GM19023 (cell line): ENCODE measurements at regions not wholly inside any gene's neighbourhood (a gene's known extent, or its start where the extent isn't known, plus 50 kb on each side); places are given as distances from the start of the nearest gene placed in this dataset.
A peak's percentile ranks its signal among the peaks of the same experiment; 100 is the strongest.
"Not testable (repeated sequence)": the region's sequence is repeated elsewhere in the genome, so short reads cannot be mapped to it uniquely, and the experiment has no call there.

Experiments
- ATAC-seq: cut with Tn5 transposase; IDR thresholded peaks from one replicate; pipeline ENCODE4 v1.9.1; 2021; ENCODE audit warnings: mild to moderate bottlenecking, moderate library complexity; ENCODE audit not compliant: unreplicated experiment

DNA sequence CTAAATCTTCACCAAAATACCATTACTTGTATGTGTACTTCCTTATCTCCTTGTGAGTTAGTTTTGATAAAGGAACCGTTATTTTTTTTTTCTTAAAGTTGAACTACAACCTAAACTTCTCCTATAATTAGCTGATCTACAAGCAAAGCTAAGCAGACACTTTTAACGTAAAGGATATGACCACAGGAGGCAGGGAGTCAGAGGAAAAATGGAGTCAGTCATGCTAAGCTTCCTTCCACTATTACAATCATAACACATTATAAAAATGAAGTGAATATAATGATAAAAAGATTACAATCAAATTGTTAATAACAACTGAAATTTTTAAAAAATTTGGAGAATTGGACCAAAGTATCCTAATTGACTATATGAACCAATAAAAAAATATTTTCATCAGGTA is 892.6 kb downstream of the KCNT2 start:
- ATAC-seq: no peak

DNA sequence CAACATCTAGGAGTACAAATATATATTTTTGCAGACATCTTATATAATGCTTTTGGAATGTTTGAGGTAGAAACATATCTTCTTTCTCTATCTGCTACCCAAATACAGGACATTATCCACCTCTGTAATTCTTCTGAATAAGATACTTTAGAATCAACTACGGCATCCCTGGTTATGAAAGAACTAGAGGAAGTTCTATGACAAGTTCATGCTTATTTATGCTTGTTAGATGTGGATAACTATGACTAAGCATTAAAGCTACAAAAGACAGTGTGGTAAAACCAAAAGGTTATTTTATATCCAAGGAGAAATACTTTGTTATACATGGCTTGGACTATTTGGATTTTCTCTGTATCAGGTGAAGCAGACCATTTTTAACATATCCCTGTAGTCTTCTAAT is 894.0 kb downstream of the KCNT2 start:
- no peak for ATAC-seq

DNA sequence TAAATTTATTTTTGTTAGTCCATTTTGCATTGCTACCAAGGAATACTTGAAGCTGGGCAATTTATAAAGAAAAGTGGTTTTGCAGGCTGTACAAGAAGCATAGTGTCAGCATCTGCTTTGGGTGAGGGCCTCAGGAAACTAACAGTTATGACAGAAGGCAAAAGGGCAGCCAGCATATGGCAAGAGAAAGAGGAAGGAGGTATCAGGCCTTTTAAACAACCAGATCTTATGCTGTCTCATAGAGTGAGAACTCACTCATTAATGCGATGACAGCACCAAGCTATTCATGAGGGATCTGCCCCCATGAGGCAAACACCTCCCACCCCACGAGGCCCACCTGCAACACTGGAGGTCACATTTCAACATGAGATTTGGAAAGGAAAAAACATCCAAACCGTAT is 898.4 kb downstream of the KCNT2 start:
- no peak for ATAC-seq

DNA sequence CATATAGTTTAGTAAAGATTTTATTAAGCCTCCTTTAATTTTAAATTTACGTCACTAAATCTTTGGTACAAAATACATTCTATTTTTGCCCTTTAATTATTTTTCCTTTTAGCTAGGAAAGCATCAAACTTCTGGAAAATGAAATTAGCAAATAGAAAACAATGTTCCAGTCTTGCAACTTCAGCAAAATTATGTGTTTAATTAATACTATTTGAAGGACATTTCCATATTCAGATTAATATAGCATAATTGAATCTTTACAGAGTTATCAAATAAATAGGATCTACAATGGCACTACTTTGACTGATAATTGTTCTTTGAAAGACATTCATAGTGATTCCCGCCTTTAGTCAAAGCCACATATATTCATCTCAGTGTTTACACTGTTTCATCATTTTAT is 904.2 kb downstream of the KCNT2 start:
- ATAC-seq: no peak

DNA sequence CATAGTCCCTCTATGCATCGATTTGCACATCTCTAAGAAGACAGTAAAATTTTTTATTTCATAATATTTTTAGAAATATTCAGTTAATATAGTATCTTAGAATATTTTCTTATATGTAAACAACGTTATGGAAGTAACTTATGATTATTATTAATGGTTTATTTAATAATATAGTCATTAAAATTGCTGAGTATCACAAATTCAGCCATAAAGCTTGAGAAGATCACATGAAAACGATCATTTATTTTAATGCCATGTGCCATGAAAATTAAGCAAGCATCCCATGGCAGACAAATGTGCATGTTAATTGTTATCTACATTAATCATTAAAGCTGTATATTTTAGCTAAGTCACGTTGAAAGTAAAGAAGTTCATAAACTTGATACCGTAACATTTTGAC is 907.1 kb downstream of the KCNT2 start:
- ATAC-seq: no peak

DNA sequence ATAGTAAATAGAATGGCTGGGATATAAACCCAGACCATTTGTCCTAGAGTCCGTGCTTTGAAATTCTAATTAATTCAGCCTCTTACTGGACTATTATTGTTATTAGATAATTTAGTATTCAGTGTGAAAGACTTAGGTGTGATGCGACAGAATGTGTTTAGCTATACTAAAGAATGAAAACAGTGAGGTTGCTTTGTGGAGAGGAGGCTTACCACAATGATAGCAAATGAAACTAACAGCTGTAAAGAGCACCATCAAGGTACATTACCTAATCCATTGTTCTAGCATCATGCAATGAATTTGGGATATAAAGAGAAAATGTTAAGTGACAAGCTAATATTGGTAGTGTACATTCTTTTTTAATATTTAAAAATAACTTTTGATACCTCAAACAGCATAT is 911.1 kb downstream of the KCNT2 start:
- peak; percentile 71 for ATAC-seq

DNA sequence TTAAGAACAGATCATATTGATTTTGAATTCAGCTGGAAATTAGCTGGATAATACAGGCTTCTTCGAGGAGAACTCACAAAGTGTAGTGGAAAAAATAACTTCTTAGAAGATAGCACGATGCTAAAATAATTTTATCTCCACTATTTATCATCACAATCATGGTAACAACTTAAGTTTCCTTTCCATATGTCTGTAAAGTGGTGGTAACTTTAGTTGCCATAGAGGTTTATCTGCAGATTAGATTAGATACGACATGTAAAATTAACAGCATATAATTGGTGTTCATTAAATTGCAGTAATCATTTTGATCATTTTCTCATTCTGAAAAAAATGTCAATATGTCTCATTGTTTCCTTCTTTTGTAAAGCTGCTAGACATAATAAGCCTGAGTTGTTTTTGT is 921.5 kb downstream of the KCNT2 start:
- ATAC-seq: no peak

DNA sequence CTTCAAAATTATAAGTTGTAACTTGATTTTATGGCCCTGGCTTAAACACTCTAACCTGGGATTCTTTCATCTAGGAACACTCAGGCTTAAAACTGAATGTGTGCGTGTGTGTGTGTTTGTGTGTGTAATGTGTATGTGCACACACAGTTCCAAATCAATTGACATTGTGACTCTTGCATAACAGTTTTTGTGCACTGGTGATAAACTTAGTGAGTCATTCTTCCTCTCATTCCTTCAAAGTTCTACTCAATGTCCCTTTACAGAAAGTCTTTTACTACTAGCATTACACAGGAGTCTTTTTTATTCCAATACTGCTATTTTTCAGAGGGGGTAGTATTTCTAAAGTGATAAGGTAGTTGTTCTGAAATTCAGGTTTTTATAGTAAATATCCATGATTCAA is 943.6 kb downstream of the KCNT2 start:
- no peak for ATAC-seq

DNA sequence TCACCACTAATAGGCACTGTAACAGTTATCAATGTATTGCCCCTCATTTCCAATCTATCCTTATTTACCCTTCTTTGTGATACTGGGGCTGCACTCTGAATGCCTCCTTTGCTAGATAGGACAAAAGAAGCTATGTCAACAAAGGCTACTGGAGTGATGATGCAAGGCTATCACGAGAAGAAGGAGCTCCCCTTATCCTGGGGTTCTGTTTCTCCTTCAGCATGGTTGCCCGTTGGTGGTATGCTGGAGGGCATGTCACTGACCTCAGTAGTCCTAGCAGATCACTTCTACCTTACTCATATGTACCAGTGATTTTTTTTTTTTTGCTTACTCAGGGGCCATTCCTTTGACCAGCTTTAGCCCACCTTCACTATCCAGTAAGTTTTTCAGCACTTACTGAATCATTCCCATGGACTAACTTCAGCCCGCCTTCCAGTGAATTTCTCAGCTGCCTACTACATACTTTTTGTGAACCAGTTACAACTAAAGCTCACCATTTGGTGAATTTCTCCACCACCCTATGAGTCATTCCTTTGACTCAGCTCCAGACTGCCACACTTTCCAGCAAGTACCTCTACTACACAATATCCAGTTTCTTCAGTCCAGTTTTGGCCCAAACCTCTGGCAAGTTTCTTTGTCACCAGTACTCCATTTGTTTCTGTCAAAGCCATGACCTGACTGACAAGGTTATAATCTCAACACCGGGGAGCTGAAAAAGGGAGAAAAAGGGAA is 944.5 kb downstream of the KCNT2 start:
- no peak for ATAC-seq

DNA sequence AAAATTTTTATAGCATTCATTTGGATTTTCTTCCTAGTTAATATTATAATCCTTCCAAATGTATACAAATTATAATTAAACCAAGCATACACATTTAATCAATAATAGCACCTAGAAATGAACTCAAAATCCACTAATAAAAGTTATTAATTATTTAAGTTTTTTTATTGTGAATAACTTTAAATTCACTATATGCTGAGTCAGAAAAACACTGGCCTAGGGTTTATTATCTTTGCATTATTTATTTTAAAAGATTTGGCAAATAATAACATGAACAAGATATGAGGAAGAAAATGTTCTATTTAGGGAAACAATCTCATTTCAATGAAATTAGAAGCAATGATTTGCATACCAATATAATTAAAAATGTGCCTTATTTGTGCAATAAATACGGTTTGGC is 951.5 kb downstream of the KCNT2 start:
- no peak for ATAC-seq

DNA sequence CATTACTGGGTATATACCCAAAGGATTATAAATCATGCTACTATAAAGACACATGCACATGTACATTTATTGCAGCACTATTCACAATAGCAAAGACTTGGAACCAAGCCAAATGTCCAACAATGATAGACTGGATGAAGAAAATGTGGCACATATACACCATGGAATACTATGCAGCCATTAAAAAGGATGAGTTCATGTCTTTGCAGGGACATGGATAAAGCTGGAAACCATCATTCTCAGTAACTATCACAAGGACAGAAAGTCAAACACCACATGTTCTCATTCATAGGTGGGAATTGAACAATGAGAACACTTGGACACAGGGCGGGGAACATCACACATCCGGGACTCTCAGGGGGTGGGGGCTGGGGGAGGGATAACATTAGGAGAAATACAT is 959.4 kb downstream of the KCNT2 start:
- ATAC-seq: not testable (repeated sequence)

DNA sequence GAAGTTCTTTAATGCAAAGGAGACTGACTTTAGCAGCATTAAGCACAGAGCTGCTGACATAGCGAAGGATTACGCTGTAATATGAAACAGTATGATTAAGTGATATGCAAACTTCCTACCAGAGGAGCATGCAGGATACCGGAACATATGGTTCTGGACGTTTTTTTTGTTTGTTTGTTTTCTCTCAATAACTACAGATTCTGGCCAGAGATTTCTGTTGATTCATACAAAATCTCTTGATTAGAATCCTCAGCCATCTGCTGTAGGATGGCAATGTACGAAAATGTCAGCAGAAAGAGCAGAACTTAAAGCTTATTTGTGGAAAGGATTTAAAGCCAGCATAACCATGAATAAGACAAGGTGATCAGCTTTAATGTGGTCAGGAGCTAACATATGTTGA is 970.7 kb downstream of the KCNT2 start:
- ATAC-seq: no peak

DNA sequence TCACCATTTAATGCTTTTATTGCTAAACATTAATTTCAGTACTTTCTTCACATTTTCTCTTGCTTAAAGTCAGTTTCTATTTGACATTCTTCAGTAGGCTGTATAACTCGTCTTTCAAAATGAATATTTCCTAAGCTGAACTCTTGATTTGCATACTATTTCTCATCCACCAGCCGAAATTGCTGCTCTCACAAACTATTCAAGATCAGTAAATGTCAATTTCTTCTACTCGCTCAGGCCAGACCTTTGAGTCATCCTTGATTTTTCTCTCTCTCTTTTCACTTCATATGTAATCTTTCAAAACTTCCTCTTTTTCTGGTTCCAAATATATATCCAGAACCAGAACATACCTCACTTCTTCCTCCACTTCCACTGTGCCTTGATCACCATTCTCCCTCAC is 990.0 kb downstream of the KCNT2 start:
- no peak for ATAC-seq

DNA sequence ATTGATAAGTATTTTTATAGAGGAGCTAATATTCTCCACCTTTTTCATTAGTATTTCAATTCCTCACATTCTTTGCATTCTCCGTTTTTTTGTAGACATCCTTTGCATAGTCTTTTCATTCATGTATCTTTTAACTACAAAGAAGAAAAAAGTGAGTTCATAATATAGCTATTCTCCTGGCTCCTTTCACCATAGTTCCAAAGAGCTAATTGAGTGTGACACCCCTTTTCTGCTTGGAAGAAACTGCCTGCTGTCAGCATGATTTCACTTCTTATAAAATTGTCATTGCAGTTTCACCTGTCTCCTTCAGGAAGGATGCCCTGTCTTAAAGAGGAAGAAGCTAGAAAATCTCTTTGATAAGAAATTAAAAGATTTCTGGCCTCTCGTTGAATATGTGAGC is 991.1 kb downstream of the KCNT2 start:
- ATAC-seq: no peak

DNA sequence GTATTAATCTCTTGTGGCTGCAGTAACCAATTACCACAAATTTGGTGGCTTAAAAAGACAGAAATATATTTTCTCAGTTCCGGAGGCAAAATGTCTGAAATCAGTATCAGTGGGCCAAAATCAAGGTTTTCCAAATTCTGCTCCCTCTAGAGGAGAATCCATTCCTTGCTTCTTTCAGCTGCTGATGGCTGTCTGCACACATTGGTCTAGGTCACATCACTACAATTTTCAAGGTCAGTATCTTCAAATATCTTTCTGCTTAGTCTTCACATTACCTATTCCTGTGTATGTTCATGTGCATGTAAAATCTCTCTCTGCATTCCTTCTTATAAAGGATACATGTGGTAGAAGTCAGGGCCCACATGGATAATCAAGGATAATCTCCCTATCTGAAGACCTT is 999.4 kb downstream of the KCNT2 start:
- ATAC-seq: no peak

DNA sequence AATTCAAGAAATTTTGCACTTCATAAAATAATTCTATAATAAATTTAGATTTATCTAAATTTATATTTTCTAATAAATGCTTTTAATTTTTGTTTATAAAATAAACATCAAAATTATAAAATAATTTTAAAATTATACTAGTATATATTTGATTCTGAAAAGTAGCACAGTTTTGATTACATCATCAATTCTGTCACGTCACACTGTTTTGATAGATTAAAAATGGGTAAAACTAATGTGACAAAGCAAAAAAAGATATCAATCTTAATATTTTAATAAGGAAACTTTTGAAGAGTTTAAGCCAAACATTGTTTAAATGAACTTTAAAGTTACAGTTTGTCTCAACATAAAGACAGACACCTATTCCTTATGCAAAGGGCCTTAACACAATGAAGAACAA is 1001.8 kb downstream of the KCNT2 start:
- no peak for ATAC-seq

DNA sequence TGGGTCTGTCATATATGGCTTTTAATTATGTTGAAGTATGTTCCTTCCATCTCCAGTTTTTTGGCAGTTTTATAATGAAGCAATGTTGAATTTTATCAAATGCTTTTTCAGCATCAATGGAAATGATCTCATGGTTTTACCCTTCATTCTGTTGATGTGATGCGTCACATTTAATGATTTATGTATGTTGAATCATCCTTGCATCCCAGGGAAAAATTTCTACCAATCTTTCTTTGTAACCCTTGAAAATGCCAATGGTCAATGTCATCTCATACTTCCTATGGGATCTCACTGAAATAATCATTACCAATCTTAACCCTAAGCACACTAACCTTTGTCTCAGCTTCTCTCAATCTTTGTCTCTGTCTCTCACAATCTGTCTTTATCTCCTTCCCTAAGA is 1004.0 kb downstream of the KCNT2 start:
- no peak for ATAC-seq

DNA sequence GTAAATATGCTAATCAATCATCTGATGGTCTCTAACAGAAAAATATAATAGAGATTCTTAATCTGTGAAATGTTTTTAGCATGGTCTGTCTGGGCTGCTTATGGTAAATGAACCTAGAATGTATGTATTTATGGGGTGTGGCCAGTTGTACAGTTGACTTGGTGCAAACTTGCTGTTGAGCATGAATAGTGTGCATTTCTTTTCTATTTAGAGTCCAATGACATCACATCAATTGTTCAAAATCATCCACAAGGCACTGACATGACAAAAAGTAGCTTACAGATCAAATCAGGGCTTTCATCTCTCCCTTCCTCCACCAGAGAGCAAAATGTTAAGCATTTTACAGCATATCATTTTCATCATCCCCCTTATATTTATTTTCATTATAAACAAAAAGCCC is 1010.3 kb downstream of the KCNT2 start:
- ATAC-seq: no peak

DNA sequence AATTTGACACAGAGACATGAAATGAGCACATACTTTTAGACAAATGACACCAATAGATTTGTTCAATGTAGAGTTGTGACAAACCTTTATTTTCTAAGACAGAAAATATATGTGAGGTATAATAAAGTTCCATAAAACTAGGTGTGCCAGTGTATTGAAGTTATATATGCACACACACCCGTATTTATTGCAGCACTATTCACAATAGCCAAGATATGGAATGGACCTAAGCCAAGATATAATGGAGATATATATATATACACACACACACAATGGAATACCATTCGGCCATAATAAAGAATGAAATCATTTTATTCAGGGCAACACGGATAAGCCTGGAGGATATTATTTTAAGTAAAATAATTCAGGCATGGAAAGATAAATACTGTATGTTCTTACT is 1013.5 kb downstream of the KCNT2 start:
- no peak for ATAC-seq

DNA sequence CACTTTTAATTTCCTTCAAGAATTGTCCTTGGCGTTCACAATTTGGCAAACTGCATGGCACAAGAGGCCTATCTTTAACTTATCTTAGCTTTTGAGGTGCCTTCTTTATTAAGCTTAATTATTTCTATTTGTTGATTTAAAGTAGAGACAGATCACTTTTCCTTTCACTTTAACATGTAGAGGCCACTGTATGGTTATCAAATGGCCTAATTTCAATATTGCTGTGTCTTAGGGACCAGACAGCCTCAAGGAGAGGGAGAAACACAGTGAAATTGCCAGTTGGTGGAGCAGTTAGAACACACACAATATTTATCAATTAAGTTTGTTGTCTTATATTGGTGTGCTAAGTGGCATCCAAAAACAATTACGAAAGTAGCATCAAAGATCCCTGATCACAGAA is 1013.9 kb downstream of the KCNT2 start:
- ATAC-seq: no peak

DNA sequence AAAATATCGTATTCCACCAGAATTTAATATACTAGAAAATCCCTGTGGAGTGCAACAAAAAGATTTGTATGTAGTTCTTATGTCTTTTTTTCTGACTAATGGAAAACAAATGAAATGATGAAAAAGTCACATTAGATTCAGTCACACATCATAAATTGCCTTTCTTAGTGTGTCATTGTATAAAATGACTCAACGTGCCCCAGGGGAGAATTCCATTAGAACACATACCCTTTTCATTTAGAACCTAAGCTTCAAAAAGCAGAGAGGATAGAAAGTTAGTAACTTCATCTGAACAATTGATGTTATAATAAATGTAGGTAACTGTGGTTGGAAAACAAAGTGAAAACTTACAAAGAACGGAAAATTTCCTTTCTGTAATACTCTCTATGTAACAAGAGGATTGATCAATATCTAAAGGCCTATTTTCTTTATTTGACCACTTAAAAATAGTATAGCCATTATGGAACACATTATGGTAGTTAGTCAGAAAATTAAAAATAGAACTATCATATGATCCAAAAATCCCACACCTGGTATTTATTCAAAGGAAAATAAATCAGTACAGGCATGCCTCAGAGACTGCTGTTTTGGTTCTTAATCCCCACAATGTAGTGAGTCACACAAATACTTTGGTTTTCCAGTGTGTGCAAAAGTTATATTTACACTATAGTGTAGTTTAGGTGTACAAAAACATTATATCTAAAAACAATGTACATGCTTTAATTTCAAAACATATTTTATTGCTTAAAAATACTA is 1016.1 kb downstream of the KCNT2 start:
- ATAC-seq: no peak

DNA sequence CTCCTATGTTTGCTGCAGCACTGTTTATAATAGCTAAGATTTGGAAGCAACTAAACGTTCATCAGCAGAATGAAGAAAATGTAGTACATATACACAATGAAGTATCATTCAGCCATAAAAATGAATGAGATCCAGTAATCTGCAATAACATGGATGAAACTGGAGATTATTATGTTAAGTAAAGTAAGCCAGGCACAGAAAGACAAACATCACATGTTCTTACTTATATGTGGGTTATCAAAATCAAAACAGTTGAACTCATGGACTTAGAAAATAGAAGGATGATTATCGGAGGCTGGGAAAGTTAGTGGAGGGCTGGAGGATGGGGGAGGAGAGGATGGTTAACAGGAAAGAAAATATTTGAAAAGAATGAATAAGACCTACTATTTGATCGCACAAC is 1017.6 kb downstream of the KCNT2 start:
- no peak for ATAC-seq
